PC-9 (cell line): ENCODE measurements at regions not wholly inside any gene's neighbourhood (a gene's known extent, or its start where the extent isn't known, plus 50 kb on each side); places are given as distances from the start of the nearest gene placed in this dataset.

Source experiments
- BruUV-seq: library from RNA; stranded (reverse); fragments of 400-500 nt; replicated peaks from 2 replicates; lab custom pipeline; 2021; lab: Mats Ljungman, UMichigan
- CTCF ChIA-PET: fragments of 300-600 bp; sonication (Branson Sonifier 250); formaldehyde crosslinking; loops from one replicate; lab custom pipeline; 2022; ENCODE audit warnings: antibody characterized with exemption; lab: Charles Lee
- POLR2A ChIA-PET: fragments of 300-600 bp; sonication (Branson Sonifier 250); formaldehyde crosslinking; loops from one replicate; lab custom pipeline; 2022; ENCODE audit warnings: antibody characterized with exemption; ENCODE audit not compliant: unreplicated experiment; lab: Charles Lee
- DNase-seq, 2 experiments: peaks; one replicate each; pipeline versions ENCODE4 v3.0.0 to v3.0.0-alpha.2; 2015 to 2022; ENCODE audit warnings: mixed read lengths in 1 of 2
- H2AFZ ChIP-seq: fragments of 200-600 bp; sonication (generic); 2 replicates; pipeline ENCODE4 v1.8.1; 2017; ENCODE audit warnings: antibody characterized with exemption
- H3F3A ChIP-seq: fragments of 200-600 bp; sonication (generic); 2 replicates; pipeline ENCODE4 v1.8.1; 2017; ENCODE audit warnings: antibody characterized with exemption, mild to moderate bottlenecking, low read depth; ENCODE audit not compliant: insufficient read depth
- H3K27ac ChIP-seq: fragments of 200-600 bp; sonication (generic); 2 replicates; pipeline ENCODE4 v1.6.1; 2016; ENCODE audit warnings: mixed run types
- H3K27me3 ChIP-seq: fragments of 200-600 bp; sonication (generic); 2 replicates; pipeline ENCODE4 v1.6.1; 2016; ENCODE audit warnings: low read depth, mixed run types; ENCODE audit not compliant: insufficient read depth
- H3K36me3 ChIP-seq: fragments of 200-600 bp; sonication (generic); 2 replicates; pipeline ENCODE4 v1.6.1; 2016; ENCODE audit warnings: low read depth, mixed run types
- H3K4me1 ChIP-seq: fragments of 200-600 bp; sonication (generic); replicated peaks from 2 replicates; pipeline ENCODE4 v1.6.1; 2016; ENCODE audit warnings: mixed run types; ENCODE audit not compliant: insufficient read depth
- H3K4me2 ChIP-seq: fragments of 200-600 bp; sonication (generic); 2 replicates; pipeline ENCODE4 v1.6.1; 2017; ENCODE audit warnings: mixed run types
- H3K4me3 ChIP-seq: fragments of 200-600 bp; sonication (generic); 2 replicates; pipeline ENCODE4 v1.6.1; 2016; ENCODE audit warnings: mixed run types
- H3K79me2 ChIP-seq: fragments of 200-600 bp; sonication (generic); 2 replicates; pipeline ENCODE4 v1.6.1; 2017; ENCODE audit warnings: low read depth, mixed run types
- H3K9me2 ChIP-seq: fragments of 200-600 bp; sonication (generic); 2 replicates; pipeline ENCODE4 v1.8.1; 2017; ENCODE audit warnings: mild to moderate bottlenecking; ENCODE audit not compliant: insufficient read depth
- H3K9me3 ChIP-seq: fragments of 200-600 bp; sonication (generic); 2 replicates; pipeline ENCODE4 v1.8.1; 2016; ENCODE audit warnings: low read depth; ENCODE audit not compliant: insufficient read depth
- H4K20me1 ChIP-seq: fragments of 200-600 bp; sonication (generic); 2 replicates; pipeline ENCODE4 v1.8.1; 2017; ENCODE audit not compliant: insufficient read depth
- CTCF ChIP-seq: fragments of 200-600 bp; sonication (generic); conservative IDR thresholded peaks from 2 replicates; pipeline ENCODE4 v1.6.1; 2017; ENCODE audit warnings: mixed run types, antibody characterized with exemption, mild to moderate bottlenecking, moderate library complexity
- EZH2 ChIP-seq: fragments of 200-600 bp; sonication (generic); IDR thresholded peaks from 2 replicates; pipeline ENCODE4 v1.8.0; 2017; ENCODE audit warnings: antibody characterized with exemption, low read depth
- intact Hi-C: fragments of 100-400 bp; cut with micrococcal nuclease; formaldehyde crosslinking; loops from one replicate; pipeline ENCODE4 v1.10.0; 2022; ENCODE audit not compliant: unreplicated experiment

GRCh38 chr4:1492651-1493539, 86.7 kb upstream of the NKX1-1 start:
- H3K4me3 ChIP-seq = no peak overlapping the region
- H3K27me3 ChIP-seq = peaks cover 100% of the 10 kb centered on the region
- ChIA-PET CTCF (no interaction called here), POLR2A (no interaction called here)
- no peaks in the 10 kb centered on the region for H3F3A ChIP-seq
- TF ChIP-seq EZH2 (peak; percentile 72; the same call in 1 of the 2 replicates), CTCF (no peak)
- no peaks in the 10 kb centered on the region for H3K79me2 ChIP-seq
- no peak overlapping the region for H2AFZ ChIP-seq
- H3K9me3 ChIP-seq = no peaks in the 10 kb centered on the region
- no peaks in the 10 kb centered on the region for H3K4me1 ChIP-seq
- no peaks in the 10 kb centered on the region for H3K36me3 ChIP-seq
- H3K27ac ChIP-seq = no peak overlapping the region
- no peaks in the 10 kb centered on the region for H3K9me2 ChIP-seq
- no peak for DNase-seq
- intact Hi-C loops = no loop called here
- BruUV-seq = no TSS peak
- H3K4me2 ChIP-seq = no peak overlapping the region
- H4K20me1 ChIP-seq = no peaks in the 10 kb centered on the region

GRCh38 chr4:1492142-1492457, 85.9 kb upstream of the NKX1-1 start:
- ChIA-PET CTCF (no interaction called here), POLR2A (no interaction called here)
- Histone ChIP-seq H3K4me3 (no peak overlapping the region), H4K20me1 (no peaks in the 10 kb centered on the region), H2AFZ (no peak overlapping the region), H3K36me3 (no peaks in the 10 kb centered on the region), H3K27ac (no peak overlapping the region), H3K4me1 (no peaks in the 10 kb centered on the region), H3K79me2 (no peaks in the 10 kb centered on the region), H3K4me2 (no peak overlapping the region), H3K9me2 (no peaks in the 10 kb centered on the region), H3K27me3 (peaks cover 100% of the 10 kb centered on the region), H3F3A (no peaks in the 10 kb centered on the region), H3K9me3 (no peaks in the 10 kb centered on the region)
- TF ChIP-seq CTCF (no peak), EZH2 (no peak)
- intact Hi-C loops = no loop called here
- no peak for DNase-seq
- BruUV-seq = no TSS peak

GRCh38 chr4:1491328-1492141, 85.3 kb upstream of the NKX1-1 start:
- Histone ChIP-seq H3K27me3 (peaks cover 100% of the 10 kb centered on the region), H2AFZ (no peak overlapping the region), H3K36me3 (no peaks in the 10 kb centered on the region), H3K9me2 (no peaks in the 10 kb centered on the region), H3K27ac (no peak overlapping the region), H3F3A (no peaks in the 10 kb centered on the region), H3K4me3 (no peak overlapping the region), H3K9me3 (no peaks in the 10 kb centered on the region), H4K20me1 (no peaks in the 10 kb centered on the region), H3K4me2 (no peak overlapping the region), H3K79me2 (no peaks in the 10 kb centered on the region), H3K4me1 (no peaks in the 10 kb centered on the region)
- POLR2A ChIA-PET = no interaction called here
- CTCF ChIA-PET = no interaction called here
- TF ChIP-seq EZH2 (no peak), CTCF (no peak)
- DNase-seq = no peak
- no TSS peak for BruUV-seq
- intact Hi-C loops = no loop called here
